BJ (cell line): ENCODE measurements at regions not wholly inside any gene's neighbourhood (a gene's known extent, or its start where the extent isn't known, plus 50 kb on each side); places are given as distances from the start of the nearest gene placed in this dataset.

Experiments used
- CTCF ChIA-PET: fragments of 350-600 bp; formaldehyde crosslinking; extraction: SDS; loops from one replicate; lab custom pipeline; 2021; ENCODE audit warnings: antibody characterized with exemption, inconsistent platforms; lab: Yijun Ruan, JAX
- POLR2A ChIA-PET: fragments of 300-600 bp; sonication (Branson Sonifier 250); formaldehyde crosslinking; extraction: SDS; loops from one replicate; lab custom pipeline; 2021; ENCODE audit warnings: antibody characterized with exemption; lab: Charles Lee
- DNase-seq: peaks from one replicate; pipeline ENCODE4 v3.0.0-alpha.2; 2011; ENCODE audit warnings: low read depth
- H3K27me3 ChIP-seq: 2 replicates; pipeline ENCODE4 v1.6.0; 2011; ENCODE audit warnings: low read length; ENCODE audit not compliant: control insufficient read depth, insufficient read depth
- H3K36me3 ChIP-seq: 2 replicates; pipeline ENCODE4 v1.5.1; 2011; ENCODE audit warnings: low read length; ENCODE audit not compliant: control insufficient read depth, insufficient read depth
- H3K4me3 ChIP-seq: 2 replicates; pipeline ENCODE4 v1.5.1; 2011; ENCODE audit warnings: low read depth, mild to moderate bottlenecking, control low read depth, low read length
- CTCF ChIP-seq: IDR thresholded peaks from 2 replicates; pipeline ENCODE4 v1.5.1; 2011; ENCODE audit warnings: low read depth, mild to moderate bottlenecking, control low read depth, inconsistent platforms, low read length, moderate library complexity; ENCODE audit not compliant: insufficient read depth

DNA sequence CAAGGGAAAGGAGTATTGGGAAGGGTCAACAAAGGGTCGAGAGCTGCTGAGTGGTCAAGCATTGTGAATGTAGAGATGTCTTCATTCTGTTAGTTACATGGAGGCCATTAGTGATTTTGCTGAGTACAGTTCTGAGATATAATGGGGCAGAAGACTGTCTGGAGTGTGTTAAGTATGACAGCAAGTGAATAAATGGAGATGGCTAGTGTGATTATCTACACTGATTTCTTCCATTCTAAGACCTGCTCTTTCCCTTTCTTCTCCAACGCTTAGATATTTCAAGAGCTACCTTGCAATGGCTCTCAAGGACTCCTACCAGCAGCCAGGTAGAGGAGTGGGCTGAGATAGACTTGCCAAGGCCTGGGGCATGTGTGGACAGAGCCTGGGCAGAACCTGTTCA is 216.5 kb downstream of the MFSD1 start:
- no peak for TF ChIP-seq CTCF
- no peak overlapping the region for H3K4me3 ChIP-seq
- no peaks in the 10 kb centered on the region for H3K27me3 ChIP-seq
- DNase-seq = no peak
- ChIA-PET CTCF (no interaction called here), POLR2A (no interaction called here)
- H3K36me3 ChIP-seq = no peaks in the 10 kb centered on the region

DNA sequence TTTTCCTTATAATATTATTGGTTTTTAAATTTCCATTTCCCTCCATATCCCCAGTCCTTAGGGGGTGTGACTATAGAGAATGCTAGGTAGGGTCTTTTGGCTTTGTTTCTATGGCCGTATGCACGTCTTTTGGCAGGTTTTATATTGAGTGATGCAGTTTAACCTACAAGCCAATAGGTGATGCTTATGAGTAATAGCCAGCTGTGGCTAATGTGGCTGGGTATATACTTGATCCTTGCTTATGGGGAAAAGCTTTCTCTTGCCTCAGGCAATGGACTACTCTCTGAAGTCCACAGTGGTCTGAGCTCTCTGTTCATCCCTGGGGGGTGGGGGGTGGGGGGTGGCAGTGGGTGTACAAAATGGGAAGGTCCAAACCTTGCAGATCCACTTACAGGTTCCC is 223.9 kb downstream of the MFSD1 start:
- DNase-seq = no peak
- H3K4me3 ChIP-seq = no peak overlapping the region
- ChIA-PET POLR2A (no interaction called here), CTCF (no interaction called here)
- no peak for TF ChIP-seq CTCF
- H3K27me3 ChIP-seq = no peaks in the 10 kb centered on the region
- no peaks in the 10 kb centered on the region for H3K36me3 ChIP-seq

GRCh38 chr3:159026510-159026909 is 224.7 kb downstream of the MFSD1 start:
- ChIA-PET CTCF (no interaction called here), POLR2A (no interaction called here)
- no peaks in the 10 kb centered on the region for H3K27me3 ChIP-seq
- DNase-seq = no peak
- H3K4me3 ChIP-seq = no peak overlapping the region
- no peak for TF ChIP-seq CTCF
- H3K36me3 ChIP-seq = no peaks in the 10 kb centered on the region

DNA sequence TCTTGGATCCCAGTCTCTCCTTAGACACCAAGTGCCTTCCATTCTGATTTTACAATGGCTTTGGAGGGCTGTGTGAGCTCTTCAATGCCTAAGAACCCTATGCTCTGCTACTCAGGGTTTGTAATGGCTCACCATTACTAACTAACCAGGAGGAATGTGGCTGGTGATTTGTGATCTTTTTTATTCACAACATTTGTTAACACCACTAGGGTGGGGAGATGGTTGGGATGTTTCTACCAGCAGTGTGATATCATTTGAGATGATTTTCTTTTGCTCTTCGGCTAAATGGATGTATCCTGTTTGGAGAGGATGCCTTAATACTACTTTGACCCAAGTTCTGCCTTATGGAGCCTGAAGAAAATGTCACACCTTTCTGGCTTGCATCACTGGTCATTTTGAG is 226.9 kb downstream of the MFSD1 start:
- no peak for DNase-seq
- CTCF ChIA-PET = no interaction called here
- no peaks in the 10 kb centered on the region for H3K36me3 ChIP-seq
- no peak for TF ChIP-seq CTCF
- no peaks in the 10 kb centered on the region for H3K27me3 ChIP-seq
- POLR2A ChIA-PET = interaction anchor here (0.7 kb wide), 1 partner anchor 217 kb away, joined by 4 read pairs; no protein-coding TSS in a partner anchor
- H3K4me3 ChIP-seq = no peak overlapping the region

- ChIA-PET POLR2A (interaction anchor here (0.7 kb wide), 1 partner anchor 217 kb away, joined by 4 read pairs; no protein-coding TSS in a partner anchor), CTCF (no interaction called here)
- no peak for DNase-seq
- H3K4me3 ChIP-seq = no peak overlapping the region
- TF ChIP-seq CTCF = no peak
- no peaks in the 10 kb centered on the region for H3K36me3 ChIP-seq
- no peaks in the 10 kb centered on the region for H3K27me3 ChIP-seq
Observed at GRCh38 chr3:159029306-159030026, 227.6 kb downstream of the MFSD1 start.
